ENCODE measurements at regions not wholly inside any gene's neighbourhood (a gene's known extent, or its start where the extent isn't known, plus 50 kb on each side); places are given as distances from the start of the nearest gene placed in this dataset.
A peak's percentile ranks its signal among the peaks of the same experiment; 100 is the strongest.
"Not testable (repeated sequence)": the region's sequence is repeated elsewhere in the genome, so short reads cannot be mapped to it uniquely, and the experiment has no call there.

DNA sequence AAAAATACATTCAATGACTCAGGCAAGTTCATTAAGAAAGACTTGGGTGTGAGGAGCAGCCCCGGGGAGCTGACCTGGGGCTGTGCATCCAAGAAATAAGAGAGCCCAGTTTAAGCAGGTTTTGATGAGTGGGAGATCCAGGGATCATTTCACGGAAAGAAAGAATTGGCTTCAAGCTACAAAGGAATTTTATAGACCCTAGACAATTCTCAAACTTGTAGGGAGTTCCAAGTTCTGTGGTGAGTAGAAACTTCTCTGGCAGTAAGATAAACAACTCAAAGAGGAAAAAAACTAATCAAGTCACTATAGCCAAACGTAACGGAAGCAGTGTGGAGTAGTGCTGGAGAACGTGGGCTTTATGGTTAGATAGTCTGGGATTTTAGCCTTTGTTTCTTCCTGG is 175.7 kb upstream of the DDHD1 start:
- DNase-seq = no peak

DNA sequence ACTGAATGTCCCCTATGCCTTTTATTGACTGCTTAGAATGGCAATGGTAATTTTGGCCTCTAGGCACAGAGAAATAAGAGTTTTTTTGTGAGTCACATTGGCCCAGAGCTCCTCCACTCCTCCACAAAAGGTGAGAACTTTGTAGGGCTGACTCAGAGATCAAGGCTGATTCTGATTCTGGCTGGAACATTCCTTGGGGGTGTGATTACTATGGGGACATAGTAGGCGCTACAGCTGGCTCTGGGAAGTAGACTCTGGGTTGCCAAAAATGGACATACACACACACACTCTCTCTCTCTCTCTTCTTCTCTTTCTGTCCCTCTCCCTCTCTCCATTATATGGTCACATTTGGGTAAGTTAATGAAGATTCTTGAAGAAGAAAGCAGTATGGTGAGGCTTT is 174.6 kb upstream of the DDHD1 start:
- no peak for DNase-seq

DNA sequence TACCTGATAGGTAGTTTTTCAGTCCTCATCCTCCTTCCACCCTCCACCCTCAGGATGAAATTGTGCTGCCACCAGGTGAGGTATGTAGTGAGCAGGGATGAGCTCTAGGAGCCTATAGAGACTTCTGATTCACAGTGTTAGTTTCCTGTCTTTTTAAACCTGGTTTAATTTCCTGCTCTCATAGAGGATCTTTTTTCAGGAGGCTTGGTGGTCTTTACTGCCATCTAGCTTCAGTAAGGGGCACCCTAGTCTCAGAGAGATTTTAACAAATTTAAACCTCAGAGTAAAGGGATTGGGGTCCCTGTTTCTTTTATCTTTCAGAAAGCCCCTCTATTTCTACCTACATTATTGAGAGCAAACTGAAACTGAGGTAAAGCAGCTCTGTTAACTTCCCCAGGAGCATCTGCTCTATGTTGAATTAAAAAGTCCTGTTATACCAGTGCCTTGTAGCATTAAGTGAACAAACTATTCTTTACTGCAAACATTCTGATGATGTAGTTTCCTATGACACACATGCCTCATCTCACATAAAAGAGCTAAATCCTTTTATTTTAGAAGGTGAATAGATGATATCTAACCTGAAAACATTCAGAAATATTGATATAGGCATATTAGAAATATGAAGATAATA is 172.2 kb upstream of the DDHD1 start:
- no peak for DNase-seq

DNA sequence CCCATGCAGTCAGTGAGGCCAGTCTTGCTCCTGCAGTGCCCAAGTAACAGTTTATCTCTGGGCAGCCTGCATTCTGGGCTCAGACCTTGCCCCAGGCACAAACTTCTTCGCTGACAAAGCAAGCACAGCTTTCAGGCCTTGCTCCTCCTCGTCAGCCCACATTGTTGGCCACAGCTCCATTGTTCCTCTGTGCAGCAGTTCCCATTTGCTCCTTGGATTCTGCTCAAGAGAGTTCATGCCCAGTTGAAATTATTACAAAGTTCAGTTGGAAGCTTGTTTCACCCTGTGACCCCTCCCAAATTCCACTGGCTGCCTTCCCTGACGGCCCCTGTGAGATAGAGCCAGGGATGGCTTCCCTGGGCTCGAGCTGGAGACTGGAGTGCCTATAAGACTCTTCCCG is 163.4 kb upstream of the DDHD1 start:
- no peak for DNase-seq

DNA sequence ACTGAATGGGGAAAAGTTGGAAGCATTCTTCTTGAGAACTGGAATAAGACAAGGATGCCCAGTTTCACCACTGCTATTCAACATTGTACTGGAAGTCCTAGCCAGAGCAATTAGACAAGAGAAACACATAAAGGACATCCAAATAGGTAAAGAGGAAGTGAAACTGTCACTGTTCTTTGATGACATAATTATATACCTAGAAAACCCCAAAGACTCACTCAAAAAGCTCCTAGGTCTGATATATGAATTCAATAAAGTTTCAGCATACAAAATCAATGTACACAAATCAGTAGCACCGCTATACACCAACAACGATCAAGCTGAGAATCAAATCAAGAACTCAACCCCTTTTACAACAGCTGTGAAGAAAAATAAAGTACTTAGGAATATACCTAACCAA is 157.3 kb upstream of the DDHD1 start:
- no peak for DNase-seq

DNA sequence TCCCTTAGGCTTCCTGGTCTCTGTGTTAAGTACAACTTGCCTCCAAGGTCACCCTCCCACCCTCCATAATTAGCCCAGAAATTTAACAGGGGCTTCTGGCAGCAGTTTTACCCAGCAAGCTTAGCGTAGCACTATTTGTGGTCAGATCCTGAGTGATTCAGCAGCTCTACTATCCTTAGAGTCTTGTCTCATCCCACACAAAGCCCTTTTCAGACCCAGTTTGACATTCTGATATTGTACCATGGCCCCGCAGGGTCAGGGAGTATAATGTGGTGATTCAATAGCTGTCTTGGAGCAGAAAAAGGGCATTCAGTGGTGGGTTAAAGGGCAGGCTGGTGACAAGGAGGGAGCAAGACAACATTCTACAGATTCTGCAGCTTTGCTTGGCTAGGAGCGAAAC is 153.8 kb upstream of the DDHD1 start:
- DNase-seq = no peak

DNA sequence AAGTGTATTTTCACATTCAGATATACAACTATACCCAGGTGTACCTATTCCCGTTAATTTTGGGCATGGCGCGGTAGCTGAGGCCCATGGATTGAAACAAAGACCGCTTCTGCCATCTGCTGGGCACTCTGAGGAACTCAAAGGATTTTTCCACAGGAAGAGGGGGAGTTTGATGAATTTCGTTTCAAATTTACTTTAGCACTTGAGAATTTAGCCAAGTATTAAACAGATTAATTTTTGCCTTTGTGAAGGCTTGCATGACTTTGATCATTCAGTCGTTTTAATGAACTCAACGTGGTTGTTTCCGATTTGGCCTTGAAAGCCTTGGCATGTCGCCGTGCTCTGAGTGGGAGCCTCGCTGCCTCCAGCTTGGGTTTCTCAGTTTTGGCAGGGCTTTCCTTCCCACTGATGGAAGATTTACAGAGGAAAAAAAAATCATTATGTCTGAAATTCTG is 153.2 kb upstream of the DDHD1 start:
- peak; percentile 23 for DNase-seq

DNA sequence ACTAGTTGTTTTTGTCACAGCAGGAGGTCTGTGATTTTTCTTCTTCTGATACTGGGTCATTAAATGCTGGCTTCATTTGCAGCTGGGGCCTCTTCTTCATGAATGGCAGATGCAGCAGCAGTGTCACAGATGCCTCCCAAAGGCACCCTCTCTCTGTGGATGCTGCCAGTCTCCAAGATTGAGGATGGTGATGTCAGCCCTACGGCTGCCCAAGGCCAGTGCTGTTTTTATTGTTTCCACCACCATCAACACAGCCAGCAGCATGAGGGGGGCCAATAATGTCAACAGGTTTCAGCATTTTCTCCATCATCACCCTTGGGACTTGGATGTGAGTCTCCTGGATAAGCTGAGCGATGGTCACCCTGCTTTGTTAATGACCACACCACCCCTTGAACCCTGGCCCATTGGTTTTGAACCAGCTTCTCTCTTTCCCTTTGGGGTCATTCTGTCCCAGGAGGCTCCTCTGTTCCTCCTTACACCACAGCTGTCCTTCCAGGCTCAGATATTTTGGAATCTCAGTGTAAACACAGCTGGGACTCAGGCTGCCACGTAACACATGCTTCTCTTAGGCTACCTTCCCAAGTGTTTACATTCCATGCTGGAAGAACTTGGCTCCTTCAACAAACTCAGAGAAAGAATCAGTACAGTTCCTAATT is 151.7 kb upstream of the DDHD1 start:
- DNase-seq = no peak

DNA sequence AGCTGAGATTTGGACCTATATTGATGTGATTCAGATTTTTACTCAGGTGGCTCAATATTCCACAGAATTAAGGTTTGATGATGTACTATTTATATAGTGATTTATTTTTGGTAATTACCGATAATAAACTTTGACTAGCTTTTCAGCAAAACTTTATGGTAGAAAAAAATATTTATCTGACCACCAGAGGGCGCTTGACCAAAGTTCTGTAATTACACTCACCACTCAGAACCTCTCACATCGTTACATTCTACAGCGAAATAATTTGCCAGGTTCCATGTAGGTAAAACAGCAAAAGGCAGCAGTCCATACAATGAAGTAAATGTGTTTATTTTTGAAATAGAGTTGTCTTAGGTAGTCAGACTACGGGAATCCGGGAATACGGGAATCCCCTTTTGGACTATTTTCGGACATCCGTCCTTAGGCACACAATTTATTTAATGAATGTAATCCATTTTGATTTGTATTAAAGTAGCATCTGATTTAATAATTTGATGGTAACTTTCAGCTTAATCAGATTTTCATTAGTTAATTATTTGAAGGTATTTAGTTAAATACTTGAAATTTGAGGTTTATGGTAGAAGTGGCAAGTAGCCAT is 143.0 kb upstream of the DDHD1 start:
- no peak for DNase-seq

DNA sequence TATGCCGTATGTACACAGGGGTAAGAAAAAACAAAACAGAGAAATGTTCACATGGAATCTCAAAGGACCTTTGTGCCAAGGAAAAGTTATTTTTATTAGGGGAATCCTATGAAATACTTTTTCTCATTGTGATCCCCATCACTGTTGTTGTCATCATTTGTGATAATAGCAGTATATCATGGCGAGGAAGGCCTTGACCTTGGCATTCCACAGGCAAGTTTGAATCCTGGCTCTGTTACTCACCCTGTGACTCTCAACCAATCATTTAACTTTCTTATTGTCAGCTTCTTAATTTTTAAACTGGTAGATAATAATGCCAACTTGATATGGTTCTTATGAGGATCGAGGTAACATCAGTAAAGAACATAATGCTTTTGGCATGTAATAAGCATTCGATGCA is 142.2 kb upstream of the DDHD1 start:
- DNase-seq = no peak

DNA sequence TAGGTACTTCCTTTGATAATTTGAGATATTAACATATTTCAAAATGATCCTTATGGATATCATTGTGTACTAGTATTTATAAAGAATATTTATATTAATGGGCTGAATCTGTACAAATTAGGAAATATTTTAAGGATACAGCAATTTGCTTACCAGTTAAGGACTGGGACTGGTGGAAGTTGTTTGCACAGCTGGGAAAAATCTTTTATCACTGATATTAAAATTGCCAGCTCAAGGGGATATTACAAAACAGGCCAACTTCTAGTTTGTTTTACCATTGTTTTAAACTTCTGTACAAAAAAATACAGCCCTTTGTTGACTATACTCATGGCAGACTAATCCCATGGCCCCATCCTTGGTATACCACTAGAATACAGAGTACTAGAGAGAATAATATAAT is 133.2 kb upstream of the DDHD1 start:
- no peak for DNase-seq

DNA sequence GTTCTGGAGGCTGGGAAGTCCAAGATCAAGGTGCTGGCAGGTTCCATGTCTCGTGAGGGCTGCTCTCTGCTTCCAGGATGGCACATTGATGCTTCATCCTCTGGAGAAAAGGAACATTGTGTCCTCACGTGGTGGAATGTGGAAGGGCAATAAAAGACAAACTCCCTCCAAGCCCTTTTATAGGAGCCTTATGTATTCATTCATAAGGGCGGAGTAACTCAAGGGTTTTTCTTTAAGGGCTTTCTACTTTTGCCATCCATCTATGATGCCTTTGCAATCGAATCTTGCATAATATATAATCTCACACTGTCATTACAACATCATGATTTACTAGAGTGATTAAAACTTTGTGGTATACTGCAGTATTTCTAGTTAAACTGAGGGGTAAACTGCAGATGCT is 132.7 kb upstream of the DDHD1 start:
- DNase-seq = no peak

DNA sequence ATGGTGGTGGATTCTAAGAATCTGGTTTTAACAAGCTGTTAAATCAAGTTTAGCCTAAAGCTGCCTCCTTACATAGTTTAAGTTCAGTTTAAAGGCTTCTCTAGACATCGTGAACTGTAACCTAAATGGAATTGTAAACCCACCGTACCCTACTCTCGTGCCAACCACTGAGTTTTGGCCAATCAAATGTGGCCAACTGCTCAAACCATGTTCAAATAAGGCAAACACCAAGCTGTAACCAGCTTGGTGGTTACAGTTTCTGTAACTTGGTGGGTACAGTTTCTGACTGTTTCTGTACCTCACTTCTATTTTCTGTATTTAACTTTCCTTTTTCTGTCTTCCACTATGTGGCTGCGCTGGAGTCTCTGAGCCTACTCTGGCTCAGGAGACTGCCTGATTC is 131.9 kb upstream of the DDHD1 start:
- DNase-seq = no peak

DNA sequence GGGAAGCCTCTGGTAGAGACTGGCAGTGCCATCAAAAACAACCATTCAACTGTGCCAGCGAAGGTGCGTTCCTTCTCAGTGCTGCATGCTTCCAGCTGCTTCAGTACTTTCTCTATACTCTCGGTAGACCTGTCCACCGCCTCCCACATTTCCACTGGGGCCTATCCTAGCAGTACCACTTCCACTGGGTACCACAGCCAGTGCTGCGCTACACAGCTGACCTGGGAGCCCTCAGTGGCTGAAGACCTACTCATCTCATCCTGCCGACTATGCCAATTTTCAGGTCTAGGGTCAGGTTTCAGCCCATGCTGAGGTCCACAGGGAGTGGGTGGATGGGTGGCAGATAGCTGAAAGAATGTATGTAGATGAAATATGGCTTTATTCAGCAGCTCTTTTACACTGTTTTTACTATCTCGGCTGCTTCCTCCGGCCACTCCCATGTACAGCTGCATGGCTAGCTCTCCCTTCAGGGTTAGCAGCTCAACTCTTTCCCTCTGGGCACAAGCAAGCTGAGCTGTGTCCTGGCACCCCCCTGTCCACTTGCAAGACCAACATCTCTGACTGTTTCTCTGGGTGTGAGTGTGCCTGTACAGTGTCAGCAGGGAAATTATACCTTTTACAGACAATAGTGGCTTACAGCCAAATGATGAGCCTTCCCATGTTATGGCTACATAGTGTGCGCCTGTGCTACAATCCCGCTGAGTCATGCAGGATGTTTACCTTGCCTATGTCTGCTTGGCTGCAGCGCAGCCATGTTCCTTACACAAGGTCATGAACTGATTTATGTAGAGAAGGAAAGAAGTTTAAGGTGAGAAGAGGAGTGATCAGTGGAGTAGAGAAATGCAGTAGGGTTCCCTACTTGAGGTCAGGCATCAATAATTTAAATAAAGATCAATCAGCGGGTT is 125.7 kb upstream of the DDHD1 start:
- no peak for DNase-seq

DNA sequence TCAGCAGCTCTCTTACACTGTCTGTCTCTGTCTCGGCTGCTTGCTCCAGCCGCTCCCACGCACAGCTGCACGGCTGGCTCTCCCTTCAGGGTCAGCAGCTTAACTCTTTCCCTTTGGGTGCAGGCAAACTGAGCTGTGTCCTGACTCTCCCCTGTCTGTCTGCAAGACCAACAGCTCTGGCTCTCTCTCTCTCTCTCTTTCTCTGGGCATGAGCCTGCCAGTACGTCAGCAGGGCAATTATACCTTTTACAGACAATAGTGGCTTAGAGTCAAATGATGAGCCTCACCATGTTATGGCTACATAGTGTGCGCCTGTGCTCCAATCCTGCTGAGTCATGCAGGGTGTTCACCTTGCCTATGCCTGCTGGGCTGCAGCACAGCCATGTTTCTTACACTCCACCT is 120.5 kb upstream of the DDHD1 start:
- no peak for DNase-seq

DNA sequence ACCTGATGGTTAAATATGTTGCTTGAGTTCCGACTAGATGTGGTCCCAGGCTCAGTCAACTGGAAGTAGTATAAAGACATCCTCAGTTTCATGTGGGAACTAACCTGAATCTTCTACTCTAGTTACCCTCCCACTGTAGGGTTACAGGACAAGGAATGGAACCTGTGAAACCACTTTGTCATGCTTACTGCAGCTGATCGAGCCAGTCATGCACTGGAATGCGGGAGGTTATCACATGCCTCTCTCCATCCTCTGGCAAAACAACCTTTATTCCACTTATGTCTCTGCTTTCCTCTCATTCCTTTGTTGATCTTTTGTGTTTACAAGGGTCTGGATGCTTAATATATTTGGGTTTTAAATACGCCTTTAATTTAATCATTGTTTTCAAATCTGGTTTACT is 111.9 kb upstream of the DDHD1 start:
- no peak for DNase-seq

DNA sequence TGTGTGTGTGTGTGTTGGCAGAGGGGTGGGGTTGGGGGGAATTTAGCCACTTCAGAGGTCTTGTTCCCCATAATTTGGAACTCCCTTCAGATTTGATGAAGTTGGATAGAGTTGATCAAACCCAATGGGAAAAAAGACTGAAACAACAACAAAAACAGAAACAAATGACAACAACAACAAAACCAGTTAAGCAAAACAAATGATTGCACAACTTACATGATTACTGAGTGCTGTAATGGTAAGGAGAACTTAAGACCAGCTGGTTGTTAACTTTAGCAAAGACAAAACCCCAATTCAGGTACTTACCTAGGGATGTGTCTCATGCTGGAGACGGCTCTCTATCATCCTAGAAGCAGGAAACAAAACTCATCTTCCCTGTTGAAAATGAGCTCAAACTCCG is 107.8 kb upstream of the DDHD1 start:
- no peak for DNase-seq

DNA sequence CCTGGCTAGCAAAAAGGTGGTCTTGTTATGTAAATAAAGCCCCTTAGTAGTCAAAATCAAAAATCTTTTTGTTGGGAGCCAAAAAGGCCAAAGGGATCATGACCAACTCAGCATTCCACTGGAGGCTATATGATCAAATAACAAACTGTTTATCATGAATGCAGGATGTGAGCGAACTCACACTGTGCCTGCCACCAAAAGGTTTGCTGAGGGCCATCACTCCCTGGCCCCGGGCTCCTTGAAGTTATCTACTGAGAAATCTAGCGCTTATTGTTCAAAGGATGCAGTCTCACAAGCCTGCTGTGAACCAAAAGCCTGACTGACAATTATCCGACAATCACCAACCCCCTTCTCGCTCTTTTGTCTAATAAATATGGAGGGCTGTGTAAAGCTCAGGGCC is 107.2 kb upstream of the DDHD1 start:
- DNase-seq = no peak

DNA sequence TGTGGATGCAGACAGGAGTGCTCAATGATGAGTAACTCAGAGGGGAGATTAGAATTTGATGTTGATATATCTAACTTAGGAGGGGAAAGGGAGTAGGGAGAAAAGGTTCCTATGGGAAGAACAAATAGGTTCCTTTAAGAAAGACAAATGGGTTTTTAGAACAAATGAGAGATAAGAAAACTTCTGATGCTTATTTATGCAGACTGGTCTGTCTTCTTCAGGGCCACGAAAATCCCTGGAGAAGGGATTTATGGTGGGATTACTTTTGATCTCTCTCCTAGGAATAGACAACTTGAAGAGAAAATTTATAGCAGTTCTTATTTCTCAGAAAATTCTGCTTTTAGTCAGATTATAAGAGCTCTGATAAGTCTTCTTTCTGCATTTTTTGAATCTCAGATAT is 99.0 kb upstream of the DDHD1 start:
- DNase-seq = no peak

DNA sequence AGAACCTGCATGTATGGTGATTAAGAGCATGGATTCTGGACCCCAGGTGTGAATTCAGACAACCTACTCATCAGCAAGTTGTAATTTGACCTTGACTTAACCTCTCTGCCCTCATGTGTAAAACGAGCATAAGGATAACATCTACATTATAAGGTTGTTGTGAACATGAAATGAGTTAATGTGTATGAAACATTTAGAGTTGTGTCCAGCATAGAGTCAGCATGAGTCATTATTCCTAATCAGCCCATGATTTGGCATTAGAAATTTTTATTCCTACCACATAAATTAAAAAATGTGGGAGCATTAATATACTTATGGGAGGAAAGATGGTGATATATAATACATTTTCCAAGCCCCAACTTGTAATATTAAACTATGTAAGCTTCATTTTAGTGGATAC is 95.9 kb upstream of the DDHD1 start:
- no peak for DNase-seq

DNA sequence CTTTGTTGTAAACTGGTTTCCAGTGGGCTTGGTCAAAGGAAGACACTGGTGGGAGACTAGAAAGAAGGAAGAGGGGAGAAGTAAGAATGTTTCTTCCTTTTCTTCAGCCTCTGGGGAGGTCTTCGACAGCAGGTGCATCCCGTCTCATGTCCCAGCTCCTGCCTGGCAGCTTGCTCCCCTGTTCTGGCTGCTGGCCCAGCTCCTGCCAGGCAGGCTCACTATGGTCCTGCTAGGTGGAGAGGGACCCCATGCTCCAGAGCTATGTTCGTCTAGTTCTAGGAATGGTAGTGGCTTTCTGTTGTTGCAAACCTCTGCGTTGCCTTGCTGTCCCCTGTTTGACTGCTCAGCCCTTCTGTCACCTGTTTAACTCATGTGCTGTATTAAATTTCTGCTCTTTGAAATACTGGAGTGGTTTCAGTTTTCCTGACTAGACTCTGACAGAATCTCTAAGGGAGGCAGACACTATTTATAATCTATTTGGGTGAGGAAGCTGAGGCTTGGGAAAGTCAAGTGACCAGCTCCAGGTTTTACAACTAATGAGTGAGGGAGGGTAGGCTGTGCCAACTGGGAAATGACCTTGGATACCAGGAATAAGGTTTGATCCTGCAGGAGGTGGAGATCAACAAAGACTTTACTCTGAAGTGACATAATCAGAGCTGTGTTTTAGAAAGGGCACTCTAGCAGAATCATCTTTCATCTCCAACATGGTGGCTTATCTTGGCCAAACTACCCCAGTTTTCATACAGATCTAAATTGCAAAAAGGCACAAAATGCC is 94.7 kb upstream of the DDHD1 start:
- DNase-seq = no peak

DNA sequence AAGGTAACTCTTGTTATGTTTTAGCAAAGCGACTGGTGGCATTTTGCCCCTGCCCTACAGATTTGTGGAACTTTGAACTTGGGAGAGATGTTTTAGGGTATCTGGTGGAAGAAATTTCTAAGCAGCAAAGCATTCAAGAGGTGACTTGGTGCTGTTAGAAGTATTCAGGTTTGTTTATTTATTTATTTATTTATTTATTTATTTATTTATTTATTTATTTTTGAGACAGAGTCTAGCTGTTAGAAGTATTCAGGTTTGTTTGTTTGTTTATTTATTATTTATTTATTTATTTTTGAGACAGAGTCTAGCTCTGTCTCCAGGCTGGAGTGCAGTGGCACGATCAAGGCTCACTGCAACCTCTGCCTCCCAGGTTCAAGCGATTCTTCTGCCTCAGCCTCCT is 89.8 kb upstream of the DDHD1 start:
- DNase-seq = not testable (repeated sequence)

DNA sequence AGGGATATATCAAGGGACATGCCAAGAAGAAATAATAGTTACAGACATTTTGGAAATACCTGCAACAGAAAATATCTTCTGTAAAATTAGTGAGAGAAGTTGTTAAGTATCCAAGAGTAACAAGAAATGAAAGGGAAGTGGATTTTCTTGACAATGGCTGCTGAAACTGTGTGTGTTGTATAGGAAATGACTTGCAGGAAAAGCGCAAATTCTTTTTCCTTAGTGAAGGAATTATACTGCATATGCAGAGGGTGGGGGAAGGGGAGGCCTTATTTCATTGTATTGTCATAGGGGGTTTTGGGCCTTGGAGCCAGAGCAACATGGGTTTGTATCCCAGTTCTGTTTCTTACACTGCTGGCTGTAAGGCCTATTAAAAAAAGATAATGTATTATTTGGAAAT is 84.4 kb upstream of the DDHD1 start:
- DNase-seq = no peak
